HT1080 (cell line): ENCODE measurements at regions not wholly inside any gene's neighbourhood (a gene's known extent, or its start where the extent isn't known, plus 50 kb on each side); places are given as distances from the start of the nearest gene placed in this dataset.
A peak's percentile ranks its signal among the peaks of the same experiment; 100 is the strongest.

Experiments
- DNase-seq: peaks from one replicate; pipeline ENCODE4 v3.0.0-alpha.2; 2015; ENCODE audit warnings: low read depth

- DNase-seq = peak; percentile 92
Observed at GRCh38 chr7:130960208-130960988, 226.4 kb upstream of the KLF14 start.

GRCh38 chr7:130961128-130961601 is 227.2 kb upstream of the KLF14 start:
- DNase-seq = peak; percentile 92

- DNase-seq = no peak
Observed at GRCh38 chr7:130962109-130962508, 228.1 kb upstream of the KLF14 start.

- DNase-seq = no peak
Observed at GRCh38 chr7:130963339-130963738, 229.3 kb upstream of the KLF14 start.

- DNase-seq = no peak
Observed at GRCh38 chr7:130965515-130965914, 231.5 kb upstream of the KLF14 start.

- DNase-seq = peak; percentile 40
Observed at GRCh38 chr7:130966246-130967009, 232.4 kb upstream of the KLF14 start.

- DNase-seq = no peak
Observed at GRCh38 chr7:130970196-130970595, 236.2 kb upstream of the KLF14 start.

- no peak for DNase-seq
Observed at GRCh38 chr7:130970696-130971095, 236.7 kb upstream of the KLF14 start.

GRCh38 chr7:130971297-130971696 is 237.3 kb upstream of the KLF14 start:
- DNase-seq = peak; percentile 34

GRCh38 chr7:130972201-130972600 is 238.2 kb upstream of the KLF14 start:
- no peak for DNase-seq

GRCh38 chr7:130973637-130974036 is 239.6 kb upstream of the KLF14 start:
- no peak for DNase-seq

GRCh38 chr7:130974169-130974568 is 240.2 kb upstream of the KLF14 start:
- no peak for DNase-seq

GRCh38 chr7:130974794-130975193 is 240.8 kb upstream of the KLF14 start:
- DNase-seq = no peak

GRCh38 chr7:130975731-130976130 is 241.7 kb upstream of the KLF14 start:
- DNase-seq = no peak

GRCh38 chr7:130982160-130982638 is 248.2 kb upstream of the KLF14 start:
- peak; percentile 53 for DNase-seq

- no peak for DNase-seq
Observed at GRCh38 chr7:130982651-130983050, 248.6 kb upstream of the KLF14 start.

GRCh38 chr7:130985361-130985760 is 251.4 kb upstream of the KLF14 start:
- DNase-seq = no peak

- DNase-seq = no peak
Observed at GRCh38 chr7:130986261-130986690, 252.3 kb upstream of the KLF14 start.

GRCh38 chr7:130987092-130987491 is 253.1 kb upstream of the KLF14 start:
- DNase-seq = no peak

- DNase-seq = no peak
Observed at GRCh38 chr7:130988443-130988842, 254.4 kb upstream of the KLF14 start.

GRCh38 chr7:130989101-130989795 is 255.2 kb upstream of the KLF14 start:
- DNase-seq = no peak
